Hepatocyte (in vitro differentiated cells): ENCODE measurements at regions not wholly inside any gene's neighbourhood (a gene's known extent, or its start where the extent isn't known, plus 50 kb on each side); places are given as distances from the start of the nearest gene placed in this dataset.

Experiments used
- DNase-seq: peaks from one replicate; pipeline ENCODE4 v3.0.0-alpha.2; 2016; ENCODE audit warnings: low spot score
- H2AFZ ChIP-seq: fragments of 200-600 bp; sonication (generic); 2 replicates; pipeline ENCODE4 v1.6.0; 2016; ENCODE audit warnings: antibody characterized with exemption, mild to moderate bottlenecking
- H3K27ac ChIP-seq: fragments of 200-600 bp; sonication (generic); 2 replicates; pipeline ENCODE4 v1.5.1; 2016; ENCODE audit warnings: mild to moderate bottlenecking
- H3K27me3 ChIP-seq: fragments of 200-600 bp; sonication (generic); 2 replicates; pipeline ENCODE4 v1.6.1; 2016
- H3K36me3 ChIP-seq: fragments of 200-600 bp; sonication (generic); replicated peaks from 2 replicates; pipeline ENCODE4 v1.5.1; 2016; ENCODE audit warnings: low read depth; ENCODE audit not compliant: insufficient read depth
- H3K4me1 ChIP-seq: fragments of 200-600 bp; sonication (generic); 2 replicates; pipeline ENCODE4 v1.5.1; 2016; ENCODE audit warnings: mild to moderate bottlenecking, moderate library complexity; ENCODE audit not compliant: insufficient read depth
- H3K4me2 ChIP-seq: fragments of 200-600 bp; sonication (generic); 2 replicates; pipeline ENCODE4 v1.6.0; 2016
- H3K4me3 ChIP-seq: fragments of 200-600 bp; sonication (generic); 2 replicates; pipeline ENCODE4 v1.5.1; 2016; ENCODE audit warnings: mild to moderate bottlenecking
- H3K79me2 ChIP-seq: fragments of 200-600 bp; sonication (generic); 2 replicates; pipeline ENCODE4 v1.6.0; 2017; ENCODE audit warnings: mild to moderate bottlenecking
- H3K9me2 ChIP-seq: fragments of 200-600 bp; sonication (generic); replicated peaks from 2 replicates; pipeline ENCODE4 v1.6.0; 2017; ENCODE audit warnings: mild to moderate bottlenecking; ENCODE audit not compliant: insufficient read depth
- H3K9me3 ChIP-seq: fragments of 200-600 bp; sonication (generic); 2 replicates; pipeline ENCODE4 v1.5.1; 2016; ENCODE audit warnings: low read depth, mild to moderate bottlenecking
- H4K20me1 ChIP-seq: fragments of 200-600 bp; sonication (generic); 2 replicates; pipeline ENCODE4 v1.6.0; 2016; ENCODE audit warnings: mild to moderate bottlenecking; ENCODE audit not compliant: insufficient read depth, poor library complexity, severe bottlenecking
- CTCF ChIP-seq: fragments of 200-600 bp; sonication (generic); IDR thresholded peaks from 2 replicates; pipeline ENCODE4 v1.5.1; 2016; ENCODE audit warnings: antibody characterized with exemption, mild to moderate bottlenecking; ENCODE audit not compliant: poor library complexity
- EZH2 ChIP-seq: fragments of 200-600 bp; sonication (generic); IDR thresholded peaks from 2 replicates; pipeline ENCODE4 v1.6.1; 2016; ENCODE audit warnings: antibody characterized with exemption, mild to moderate bottlenecking, borderline replicate concordance
- EZH2phosphoT487 ChIP-seq: fragments of 200-600 bp; sonication (generic); IDR thresholded peaks from one replicate; pipeline ENCODE4 v1.6.1; 2018; ENCODE audit warnings: antibody characterized with exemption, mild to moderate bottlenecking, low read depth, moderate library complexity; ENCODE audit not compliant: unreplicated experiment, severe bottlenecking
- WGBS: methylation state at CpG from one replicate; pipeline ENCODE4 v1.1.6; 2016; ENCODE audit warnings: low lambda C conversion rate; ENCODE audit errors: missing lambda C conversion rate; 5-methylcytosine and 5-hydroxymethylcytosine counted together

GRCh38 chr6:21710908-21711627 lies 117.5 kb downstream of the SOX4 start:
- Histone ChIP-seq H4K20me1 (no peaks in the 10 kb centered on the region), H3K27ac (no peak overlapping the region), H3K79me2 (peaks cover 4% of the 10 kb centered on the region), H3K36me3 (no peaks in the 10 kb centered on the region), H3K4me2 (no peak overlapping the region), H3K9me3 (no peaks in the 10 kb centered on the region), H3K27me3 (no peaks in the 10 kb centered on the region), H3K9me2 (no peaks in the 10 kb centered on the region), H2AFZ (no peak overlapping the region), H3K4me3 (no peak overlapping the region), H3K4me1 (no peaks in the 10 kb centered on the region)
- 60% methylated on average over 7 of the region's 7 CpGs for WGBS
- TF ChIP-seq CTCF (no peak), EZH2 (no peak), EZH2phosphoT487 (no peak)
- DNase-seq: no peak

GRCh38 chr6:21712213-21712612 lies 118.7 kb downstream of the SOX4 start:
- peaks cover 9% of the 10 kb centered on the region for H3K79me2 ChIP-seq
- WGBS: 84% methylated on average over 4 of the region's 4 CpGs
- H2AFZ ChIP-seq: no peak overlapping the region
- H3K36me3 ChIP-seq: no peaks in the 10 kb centered on the region
- no peaks in the 10 kb centered on the region for H3K9me3 ChIP-seq
- H3K4me1 ChIP-seq: no peaks in the 10 kb centered on the region
- no peaks in the 10 kb centered on the region for H4K20me1 ChIP-seq
- TF ChIP-seq EZH2: no peak
- no peak for TF ChIP-seq CTCF
- no peak for TF ChIP-seq EZH2phosphoT487
- no peak overlapping the region for H3K4me2 ChIP-seq
- H3K27me3 ChIP-seq: no peaks in the 10 kb centered on the region
- no peak for DNase-seq
- no peak overlapping the region for H3K4me3 ChIP-seq
- no peaks in the 10 kb centered on the region for H3K9me2 ChIP-seq
- H3K27ac ChIP-seq: no peak overlapping the region

GRCh38 chr6:21713481-21713880 lies 119.9 kb downstream of the SOX4 start:
- no peaks in the 10 kb centered on the region for H3K27me3 ChIP-seq
- no peak for DNase-seq
- H3K4me3 ChIP-seq: no peak overlapping the region
- no peak overlapping the region for H3K4me2 ChIP-seq
- H3K4me1 ChIP-seq: no peaks in the 10 kb centered on the region
- WGBS: 78% methylated on average over 2 of the region's 2 CpGs
- no peaks in the 10 kb centered on the region for H3K9me2 ChIP-seq
- TF ChIP-seq EZH2phosphoT487: no peak
- no peak for TF ChIP-seq EZH2
- TF ChIP-seq CTCF: no peak
- H3K9me3 ChIP-seq: no peaks in the 10 kb centered on the region
- H2AFZ ChIP-seq: no peak overlapping the region
- no peak overlapping the region for H3K27ac ChIP-seq
- peaks cover 9% of the 10 kb centered on the region for H3K79me2 ChIP-seq
- no peaks in the 10 kb centered on the region for H4K20me1 ChIP-seq
- no peaks in the 10 kb centered on the region for H3K36me3 ChIP-seq

GRCh38 chr6:21715180-21715579 lies 121.6 kb downstream of the SOX4 start:
- Histone ChIP-seq H3K79me2 (peaks cover 17% of the 10 kb centered on the region), H3K9me3 (no peaks in the 10 kb centered on the region), H3K27me3 (no peaks in the 10 kb centered on the region), H4K20me1 (no peaks in the 10 kb centered on the region), H3K4me1 (no peaks in the 10 kb centered on the region), H3K4me2 (no peak overlapping the region), H3K36me3 (no peaks in the 10 kb centered on the region), H3K27ac (no peak overlapping the region), H2AFZ (no peak overlapping the region), H3K9me2 (no peaks in the 10 kb centered on the region), H3K4me3 (no peak overlapping the region)
- TF ChIP-seq CTCF (no peak), EZH2 (no peak), EZH2phosphoT487 (no peak)
- WGBS: 96% methylated on average over 5 of the region's 5 CpGs
- no peak for DNase-seq
